NCI-H524 (cell line): ENCODE measurements at regions not wholly inside any gene's neighbourhood (a gene's known extent, or its start where the extent isn't known, plus 50 kb on each side); places are given as distances from the start of the nearest gene placed in this dataset.

Experiments used
- DNase-seq, 2 experiments: peaks; one replicate each; lab custom pipeline; 2025; lab: John Stamatoyannopoulos, UW

DNA sequence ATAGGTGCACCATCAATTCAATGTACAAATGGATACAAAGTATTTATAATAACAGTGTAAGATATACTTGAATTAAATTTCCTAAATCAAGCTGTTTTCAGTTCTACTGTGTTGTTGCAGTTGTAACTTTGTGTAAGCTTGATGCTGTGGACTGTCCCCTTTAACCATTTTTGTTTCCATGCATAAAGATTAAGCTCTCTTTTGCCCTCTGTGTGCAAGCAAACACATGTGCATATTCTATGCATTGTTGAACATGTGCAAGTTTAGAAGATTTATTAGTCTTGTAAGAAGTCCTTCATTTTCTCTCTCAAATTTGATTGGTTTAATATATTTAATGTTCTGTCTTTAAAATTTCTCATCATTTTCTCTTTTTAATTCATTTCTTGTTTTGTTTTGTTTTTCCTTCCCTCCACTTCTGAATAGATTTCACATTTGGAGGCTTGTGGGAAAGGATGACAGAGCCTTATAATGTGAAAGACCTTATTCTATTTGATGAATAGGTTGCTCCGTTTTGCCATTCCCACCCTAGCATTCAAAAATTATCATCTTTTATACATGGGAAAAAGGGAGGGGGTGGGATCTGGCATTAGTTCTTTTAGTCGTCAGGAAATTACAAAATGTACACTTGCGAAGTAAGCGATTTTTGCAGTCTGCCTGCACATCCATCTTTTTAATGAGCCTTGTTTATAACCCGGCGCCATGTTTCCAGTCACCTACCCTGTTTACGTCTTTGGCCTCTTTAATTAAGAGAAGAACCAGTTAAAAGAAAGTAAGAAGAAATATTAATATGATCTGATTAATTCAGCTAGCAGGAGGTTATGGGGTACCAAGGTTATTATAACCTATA, 961.5 kb upstream of the NR2F2 start:
- no peak for DNase-seq

DNA sequence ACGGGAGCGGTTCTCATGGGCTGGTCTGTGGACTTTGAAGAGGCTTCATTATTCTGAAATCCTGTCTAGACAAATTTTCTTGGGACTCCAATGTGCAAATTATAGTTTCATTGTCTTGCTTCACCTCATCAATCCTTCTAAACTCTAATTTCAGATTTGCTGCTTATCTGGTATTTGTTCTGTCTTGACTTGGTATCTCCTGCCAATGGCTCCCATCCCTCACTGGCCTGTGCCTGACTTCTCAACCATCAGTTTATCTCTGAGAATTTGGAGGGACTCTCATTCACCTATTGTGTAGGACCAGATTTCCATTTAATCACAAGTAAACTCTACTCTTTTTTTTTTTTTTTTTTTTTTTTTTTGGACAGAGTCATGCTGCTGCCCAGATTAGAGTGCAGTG, 960.2 kb upstream of the NR2F2 start:
- DNase-seq, result no peak

GRCh38 chr15:95371664-95372063, 958.8 kb upstream of the NR2F2 start:
- DNase-seq, result no peak

- no peak for DNase-seq
These were observed 955.2 kb upstream of the NR2F2 start for GRCh38 chr15:95375281-95375680.

DNA sequence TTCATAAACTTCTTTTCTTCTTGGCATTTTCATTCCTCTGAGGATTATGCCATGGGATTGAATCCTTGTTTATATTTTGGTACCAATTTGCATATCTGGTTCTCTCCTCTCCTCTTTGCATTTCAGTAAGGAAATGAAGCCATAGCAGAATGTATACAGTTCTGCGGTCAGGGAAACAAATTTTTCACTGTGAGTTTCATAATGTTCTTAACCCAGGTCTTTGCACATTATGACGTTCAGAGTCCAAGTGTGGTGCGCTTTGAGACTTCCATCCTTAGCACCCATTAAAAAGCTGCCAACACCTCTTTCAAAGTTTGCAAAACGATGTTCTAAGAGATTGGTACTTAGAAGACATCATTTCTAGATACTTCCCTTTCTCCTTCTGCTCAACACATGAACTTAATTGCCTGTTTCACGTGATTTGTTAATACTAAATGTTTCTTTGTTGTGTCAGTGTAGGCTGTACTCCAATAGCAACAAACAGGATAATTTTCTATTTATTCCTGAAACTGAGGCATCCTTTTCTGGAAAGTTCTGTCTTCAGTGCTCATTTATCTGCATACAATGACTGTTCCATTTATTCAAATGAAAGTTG, 953.1 kb upstream of the NR2F2 start:
- no peak for DNase-seq

- DNase-seq, result no peak
These were observed 936.1 kb upstream of the NR2F2 start for GRCh38 chr15:95394186-95395067.

- DNase-seq, result no peak
These were observed 930.1 kb upstream of the NR2F2 start for GRCh38 chr15:95400428-95400827.

DNA sequence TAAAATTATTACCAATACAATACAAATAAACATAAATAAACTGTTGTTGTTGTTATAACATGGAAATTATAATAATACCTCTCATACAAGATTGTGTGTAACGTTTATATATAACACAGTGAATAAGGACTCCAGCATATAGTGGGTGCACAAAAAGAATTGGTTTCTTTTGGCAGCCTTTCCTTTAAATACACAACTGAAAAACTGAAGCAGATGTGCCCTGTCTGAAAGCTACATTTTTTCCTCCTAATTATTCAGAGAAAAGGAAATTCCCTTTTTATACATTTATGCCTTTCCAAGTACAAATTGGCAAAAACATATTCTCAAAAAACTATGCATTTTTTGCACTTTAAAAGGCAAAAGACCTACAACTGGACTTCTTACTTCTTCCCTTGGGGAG, 928.9 kb upstream of the NR2F2 start:
- no peak for DNase-seq

GRCh38 chr15:95405447-95405846, 925.1 kb upstream of the NR2F2 start:
- DNase-seq, result no peak

DNA sequence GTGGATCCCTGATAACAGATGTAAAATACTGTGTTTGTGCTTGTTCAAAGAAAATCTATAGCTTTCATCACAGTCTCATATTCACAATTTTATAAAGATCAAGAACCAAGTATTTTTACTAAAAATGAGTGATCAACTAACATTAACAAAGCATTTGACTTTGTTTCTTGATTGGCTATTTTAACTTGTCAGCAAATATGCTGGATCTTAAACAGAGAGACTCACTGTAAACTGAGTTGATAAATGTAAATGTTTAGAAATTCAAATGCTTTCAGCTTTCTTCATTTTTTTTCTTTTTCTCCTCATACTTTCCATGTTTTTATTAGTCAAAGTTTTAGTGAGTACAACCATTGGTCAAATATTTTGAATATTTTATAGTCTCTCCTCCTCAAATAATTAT, 923.0 kb upstream of the NR2F2 start:
- DNase-seq, result no peak

DNA sequence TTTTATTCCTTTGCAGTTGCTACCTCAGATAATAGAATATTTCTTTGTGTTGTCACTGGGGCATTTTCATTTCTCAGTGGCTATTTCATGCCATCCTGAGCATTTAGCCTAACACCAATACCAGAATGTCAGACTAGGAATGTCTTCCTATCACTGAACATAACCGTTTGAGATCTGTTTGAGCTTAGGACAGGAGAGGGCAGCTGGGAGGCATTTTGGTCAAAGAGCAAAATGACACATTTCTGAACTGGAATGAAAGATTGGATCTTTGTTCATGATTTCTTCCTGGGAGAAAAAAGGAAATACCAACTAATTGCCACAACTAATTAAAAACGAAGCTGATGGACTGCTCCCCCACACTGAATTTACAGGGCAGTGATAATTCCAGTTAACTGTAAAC, 921.3 kb upstream of the NR2F2 start:
- DNase-seq, result no peak

- no peak for DNase-seq
These were observed 920.7 kb upstream of the NR2F2 start for GRCh38 chr15:95409626-95410310.

GRCh38 chr15:95410757-95411156, 919.7 kb upstream of the NR2F2 start:
- DNase-seq, result no peak

- no peak for DNase-seq
These were observed 913.9 kb upstream of the NR2F2 start for GRCh38 chr15:95416576-95416975.

DNA sequence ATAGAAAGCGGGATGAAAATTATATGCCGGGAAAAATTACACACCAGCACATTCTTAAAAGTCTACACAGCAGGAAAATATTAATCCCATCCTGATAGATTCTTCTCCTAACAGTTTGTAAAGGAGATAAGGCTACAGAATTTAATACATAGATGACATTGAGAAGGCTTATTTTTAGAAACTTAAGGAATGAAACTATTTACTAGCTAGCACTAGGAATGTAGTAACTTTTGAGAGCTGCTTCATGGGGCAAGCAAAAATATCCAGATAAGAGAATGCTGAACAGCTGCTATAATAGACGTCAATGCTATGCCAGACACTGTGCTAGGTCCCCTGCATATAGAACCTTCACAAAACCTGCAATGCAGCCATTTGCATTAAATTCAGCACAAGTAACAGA, 912.7 kb upstream of the NR2F2 start:
- no peak for DNase-seq

DNA sequence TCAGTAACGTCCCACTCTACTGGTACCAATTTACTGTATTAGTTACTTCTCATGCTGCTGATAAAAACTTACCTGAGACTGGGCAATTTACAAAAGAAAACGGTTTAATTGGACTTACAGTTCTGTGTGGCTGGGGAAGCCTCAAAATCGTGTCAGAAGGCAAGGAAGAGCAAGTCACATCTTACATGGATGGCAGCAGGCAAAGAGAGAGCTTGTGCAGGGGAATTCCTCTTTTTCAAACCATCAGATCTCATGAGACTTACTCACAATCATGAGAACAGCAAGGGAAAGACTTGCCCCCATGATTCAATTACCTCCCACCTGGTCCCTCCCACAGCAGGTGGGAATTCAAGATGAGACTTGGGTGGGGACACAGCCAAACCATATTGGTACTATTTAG, 908.2 kb upstream of the NR2F2 start:
- no peak for DNase-seq

DNA sequence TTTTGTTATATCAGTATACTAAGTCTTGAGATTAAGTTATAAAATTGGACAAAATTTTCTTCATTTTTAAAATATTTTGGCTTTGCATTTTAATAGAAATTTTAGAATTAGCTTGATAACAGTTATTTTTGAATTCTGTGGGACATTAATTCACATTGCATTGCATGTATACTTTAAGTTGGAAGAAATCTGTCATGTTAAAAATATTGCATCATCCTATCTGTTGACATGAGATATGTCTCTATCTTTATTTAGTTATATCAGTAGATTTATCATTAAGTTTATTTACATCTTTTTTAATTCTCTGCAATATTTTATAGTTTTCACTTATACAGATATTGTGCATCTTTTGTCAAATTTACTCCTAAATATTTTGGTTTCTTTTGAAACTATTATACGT, 904.6 kb upstream of the NR2F2 start:
- DNase-seq, result no peak

DNA sequence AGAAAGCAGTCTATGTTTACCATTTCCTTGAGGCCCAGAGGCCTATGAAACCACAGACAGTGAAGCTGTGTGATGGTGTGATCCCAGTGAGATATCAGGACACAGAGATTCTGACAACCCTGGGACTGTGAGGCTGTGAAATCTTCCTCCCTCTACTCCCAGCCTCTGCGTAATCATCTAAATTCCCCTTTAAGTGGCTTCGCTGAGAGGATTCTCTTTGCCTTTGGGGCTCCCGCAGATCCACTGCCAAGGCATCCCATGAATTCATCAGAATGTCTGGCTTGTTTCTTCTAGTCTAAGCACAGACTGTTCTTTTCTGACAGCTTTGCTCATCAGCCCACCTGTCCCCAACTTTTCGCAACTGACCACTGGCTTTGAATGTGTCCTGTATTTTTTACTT, 901.2 kb upstream of the NR2F2 start:
- DNase-seq, result no peak

DNA sequence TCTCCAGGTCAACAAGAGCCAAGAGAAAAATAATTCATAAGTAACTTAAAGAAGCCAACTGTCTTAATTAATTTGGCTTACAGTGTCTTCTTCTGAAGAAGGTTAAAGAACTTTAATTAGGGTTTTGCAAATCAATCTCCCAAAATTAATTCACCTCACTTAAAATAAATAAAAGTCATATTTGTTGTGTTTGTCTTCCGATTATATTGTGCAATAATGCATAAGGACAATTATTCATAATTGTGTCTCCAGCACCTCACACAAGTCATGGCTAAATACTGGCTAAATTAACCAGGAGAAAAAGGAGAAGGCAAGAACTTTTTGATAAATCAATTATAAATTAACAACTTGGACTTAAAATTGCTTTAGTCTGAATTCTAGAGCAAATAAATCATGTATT, 899.0 kb upstream of the NR2F2 start:
- no peak for DNase-seq

DNA sequence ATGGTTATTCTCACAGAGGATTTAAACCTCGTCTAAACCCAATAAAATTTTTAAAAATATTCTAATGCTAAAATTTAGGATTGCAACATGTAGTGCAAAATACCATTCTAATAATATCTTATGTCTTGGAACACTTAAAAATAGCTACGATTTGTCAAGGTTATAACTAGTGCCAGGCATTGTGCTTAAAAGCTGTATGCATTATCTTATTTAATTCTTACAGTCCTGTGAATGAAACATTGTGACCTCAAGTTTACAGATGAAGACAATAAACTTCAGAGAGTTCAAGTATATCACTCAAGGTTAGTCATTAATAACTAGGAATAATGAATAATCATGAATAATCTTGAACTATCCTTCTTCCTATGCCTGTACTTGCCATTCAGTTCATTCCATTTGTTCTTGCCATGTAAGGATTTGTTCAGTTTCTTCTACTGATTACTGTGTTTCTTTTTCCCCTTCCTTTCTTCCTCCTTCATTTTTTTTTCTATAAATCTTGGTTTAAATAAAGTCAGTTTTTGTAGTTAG, 897.6 kb upstream of the NR2F2 start:
- DNase-seq, result no peak

DNA sequence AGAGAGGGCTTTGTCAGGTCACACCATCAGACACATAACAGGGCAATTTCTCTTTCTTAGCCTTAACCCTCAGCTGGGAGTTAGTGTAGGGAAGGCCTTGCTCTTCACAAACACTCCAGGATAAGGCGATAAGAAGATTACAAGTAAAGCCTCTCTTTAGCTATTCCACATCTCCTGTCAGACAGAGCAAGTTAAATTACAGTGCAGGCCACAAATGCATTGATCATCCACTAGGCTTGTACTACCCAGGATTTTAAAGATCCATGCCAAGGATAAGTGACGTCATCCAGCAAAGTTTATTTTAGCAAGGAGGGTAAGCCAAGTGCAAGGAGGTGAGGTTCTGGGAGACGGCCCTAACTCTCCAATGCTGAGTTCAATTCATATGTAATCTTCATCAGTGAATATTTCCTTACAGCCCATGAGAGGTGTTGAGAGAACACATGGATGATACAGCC, 890.6 kb upstream of the NR2F2 start:
- DNase-seq, result peak; percentile 5 to 35

GRCh38 chr15:95440712-95441111, 889.8 kb upstream of the NR2F2 start:
- DNase-seq, result no peak
